ENCODE measurements at regions not wholly inside any gene's neighbourhood (a gene's known extent, or its start where the extent isn't known, plus 50 kb on each side); places are given as distances from the start of the nearest gene placed in this dataset.

DNA sequence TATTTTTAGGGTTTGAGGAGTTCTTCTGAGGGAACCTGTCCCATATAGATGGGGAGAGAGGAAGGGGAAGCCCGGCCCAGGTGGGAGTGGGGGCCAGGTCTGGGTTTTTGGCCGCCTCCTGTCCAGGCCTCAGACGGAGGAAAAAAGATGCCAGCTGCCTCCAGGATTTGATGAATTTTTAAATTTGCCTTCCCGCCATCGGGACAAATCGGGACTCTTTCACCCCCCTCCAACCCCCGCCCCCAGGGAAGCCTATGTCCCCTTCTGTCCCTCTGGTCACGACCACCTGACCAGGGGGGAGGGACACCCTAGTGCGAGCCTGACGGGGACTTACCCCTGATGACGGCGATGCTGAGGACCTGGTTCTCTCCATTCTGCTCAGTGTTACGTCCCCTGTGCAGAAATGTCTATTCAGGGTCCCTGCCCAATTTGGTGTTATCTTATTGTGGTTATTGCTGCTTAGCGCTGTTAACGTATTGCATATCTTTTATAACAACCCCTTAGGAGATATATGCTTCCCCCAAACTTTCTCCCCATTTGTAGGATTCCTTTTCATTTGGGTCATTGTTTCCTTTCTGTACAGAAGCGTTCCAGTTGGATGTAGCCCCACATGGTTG lies 115.9 kb upstream of the GRK3 start:
- no peak for TF ChIP-seq POLR2A (IDR thresholded peaks at IDR 0.05)
- TF ChIP-seq, protein P1, sequence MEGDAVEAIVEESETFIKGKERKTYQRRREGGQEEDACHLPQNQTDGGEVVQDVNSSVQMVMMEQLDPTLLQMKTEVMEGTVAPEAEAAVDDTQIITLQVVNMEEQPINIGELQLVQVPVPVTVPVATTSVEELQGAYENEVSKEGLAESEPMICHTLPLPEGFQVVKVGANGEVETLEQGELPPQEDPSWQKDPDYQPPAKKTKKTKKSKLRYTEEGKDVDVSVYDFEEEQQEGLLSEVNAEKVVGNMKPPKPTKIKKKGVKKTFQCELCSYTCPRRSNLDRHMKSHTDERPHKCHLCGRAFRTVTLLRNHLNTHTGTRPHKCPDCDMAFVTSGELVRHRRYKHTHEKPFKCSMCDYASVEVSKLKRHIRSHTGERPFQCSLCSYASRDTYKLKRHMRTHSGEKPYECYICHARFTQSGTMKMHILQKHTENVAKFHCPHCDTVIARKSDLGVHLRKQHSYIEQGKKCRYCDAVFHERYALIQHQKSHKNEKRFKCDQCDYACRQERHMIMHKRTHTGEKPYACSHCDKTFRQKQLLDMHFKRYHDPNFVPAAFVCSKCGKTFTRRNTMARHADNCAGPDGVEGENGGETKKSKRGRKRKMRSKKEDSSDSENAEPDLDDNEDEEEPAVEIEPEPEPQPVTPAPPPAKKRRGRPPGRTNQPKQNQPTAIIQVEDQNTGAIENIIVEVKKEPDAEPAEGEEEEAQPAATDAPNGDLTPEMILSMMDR (IDR thresholded peaks at IDR 0.05), result no peak
